ELF-1 (cell line): ENCODE measurements at regions not wholly inside any gene's neighbourhood (a gene's known extent, or its start where the extent isn't known, plus 50 kb on each side); places are given as distances from the start of the nearest gene placed in this dataset.

Experiments
- DNase-seq: peaks from one replicate; pipeline ENCODE4 v3.0.0-alpha.2; 2016; ENCODE audit warnings: low read depth, low spot score

GRCh38 chr2:44877417-44877816 is 64.1 kb upstream of the SIX3 start:
- DNase-seq = no peak

- no peak for DNase-seq
Measured at GRCh38 chr2:44879269-44880124, 62.0 kb upstream of the SIX3 start.

GRCh38 chr2:44880125-44880483 is 61.4 kb upstream of the SIX3 start:
- DNase-seq = no peak

- no peak for DNase-seq
Measured at GRCh38 chr2:44881856-44882255, 59.6 kb upstream of the SIX3 start.

GRCh38 chr2:44883356-44883755 is 58.1 kb upstream of the SIX3 start:
- DNase-seq = no peak

- DNase-seq = no peak
Measured at GRCh38 chr2:44884231-44884630, 57.3 kb upstream of the SIX3 start.

GRCh38 chr2:44884677-44885076 is 56.8 kb upstream of the SIX3 start:
- no peak for DNase-seq

DNA sequence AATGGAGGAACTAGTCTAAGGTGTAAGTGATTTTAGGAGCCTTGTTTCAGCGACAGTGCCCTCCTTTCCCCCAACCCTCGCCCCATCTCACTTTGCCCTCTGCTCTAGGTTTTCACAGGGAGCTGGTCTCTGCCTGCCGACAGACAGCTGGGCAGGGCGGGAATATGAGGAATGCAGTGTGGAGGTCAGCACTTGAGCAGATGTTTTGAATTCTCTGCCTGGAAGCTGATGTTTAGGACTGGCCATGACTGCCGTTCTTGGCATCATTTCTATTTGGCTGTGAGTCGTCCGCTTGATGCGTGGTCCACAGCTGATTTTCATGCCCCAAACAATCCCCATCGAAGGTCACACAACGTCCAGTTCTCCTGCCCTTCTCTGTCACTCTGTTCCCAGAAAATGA is 55.1 kb upstream of the SIX3 start:
- no peak for DNase-seq

- no peak for DNase-seq
Measured at GRCh38 chr2:44889096-44889495, 52.4 kb upstream of the SIX3 start.
